ENCODE measurements at regions not wholly inside any gene's neighbourhood (a gene's known extent, or its start where the extent isn't known, plus 50 kb on each side); places are given as distances from the start of the nearest gene placed in this dataset.

DNA sequence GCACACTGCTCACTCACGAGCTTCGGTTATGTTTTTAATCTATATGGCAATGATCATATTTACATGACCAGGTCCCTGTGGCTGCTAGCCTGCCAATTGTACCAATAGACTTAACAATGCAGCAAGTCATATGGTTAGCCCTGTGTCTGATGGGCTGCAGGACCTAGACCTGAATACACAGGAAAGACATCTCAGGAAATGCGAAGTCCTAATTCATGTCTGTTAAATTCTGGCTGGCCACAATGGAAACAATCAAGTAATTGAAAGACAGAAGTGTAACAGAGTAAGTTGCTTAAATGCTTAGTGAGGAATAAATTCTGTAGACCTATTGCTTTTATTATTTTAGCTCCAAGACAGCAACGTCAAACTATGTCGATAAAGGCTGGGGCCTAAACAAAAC is 112.4 kb upstream of the FZD8 start:
- TF ChIP-seq, protein P1, sequence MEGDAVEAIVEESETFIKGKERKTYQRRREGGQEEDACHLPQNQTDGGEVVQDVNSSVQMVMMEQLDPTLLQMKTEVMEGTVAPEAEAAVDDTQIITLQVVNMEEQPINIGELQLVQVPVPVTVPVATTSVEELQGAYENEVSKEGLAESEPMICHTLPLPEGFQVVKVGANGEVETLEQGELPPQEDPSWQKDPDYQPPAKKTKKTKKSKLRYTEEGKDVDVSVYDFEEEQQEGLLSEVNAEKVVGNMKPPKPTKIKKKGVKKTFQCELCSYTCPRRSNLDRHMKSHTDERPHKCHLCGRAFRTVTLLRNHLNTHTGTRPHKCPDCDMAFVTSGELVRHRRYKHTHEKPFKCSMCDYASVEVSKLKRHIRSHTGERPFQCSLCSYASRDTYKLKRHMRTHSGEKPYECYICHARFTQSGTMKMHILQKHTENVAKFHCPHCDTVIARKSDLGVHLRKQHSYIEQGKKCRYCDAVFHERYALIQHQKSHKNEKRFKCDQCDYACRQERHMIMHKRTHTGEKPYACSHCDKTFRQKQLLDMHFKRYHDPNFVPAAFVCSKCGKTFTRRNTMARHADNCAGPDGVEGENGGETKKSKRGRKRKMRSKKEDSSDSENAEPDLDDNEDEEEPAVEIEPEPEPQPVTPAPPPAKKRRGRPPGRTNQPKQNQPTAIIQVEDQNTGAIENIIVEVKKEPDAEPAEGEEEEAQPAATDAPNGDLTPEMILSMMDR (IDR thresholded peaks at IDR 0.05), result no peak
- no peak for TF ChIP-seq POLR2A (IDR thresholded peaks at IDR 0.05)
